ENCODE measurements at regions not wholly inside any gene's neighbourhood (a gene's known extent, or its start where the extent isn't known, plus 50 kb on each side); places are given as distances from the start of the nearest gene placed in this dataset.

- no peak for TF ChIP-seq POLR2A (IDR thresholded peaks at IDR 0.05)
- TF ChIP-seq CTCF (IDR thresholded peaks at IDR 0.05) = no peak
- no peak for TF ChIP-seq EP300 (IDR thresholded peaks at IDR 0.05)
Observed at GRCh38 chr12:60311940-60312339, 716.1 kb downstream of the SLC16A7 start.

Data from sigmoid colon (tissue), 4 donors.